ENCODE measurements at regions not wholly inside any gene's neighbourhood (a gene's known extent, or its start where the extent isn't known, plus 50 kb on each side); places are given as distances from the start of the nearest gene placed in this dataset.
"Not testable (repeated sequence)": the region's sequence is repeated elsewhere in the genome, so short reads cannot be mapped to it uniquely, and the experiment has no call there.

- BruUV-seq (replicated peaks) = no TSS peak
- Histone ChIP-seq H3K9me3 (ENCODE audit: low read depth, low read length, poor library complexity, severe bottlenecking) (peaks cover 8% of the 10 kb centered on the region), H3K27ac (ENCODE audit: low read depth, low read length, poor library complexity, severe bottlenecking) (no peak overlapping the region), H3K36me3 (ENCODE audit: insufficient read depth, low read length, poor library complexity, severe bottlenecking) (no peaks in the 10 kb centered on the region), H3K27me3 (replicated peaks; ENCODE audit: insufficient read depth, low read depth, low read length, poor library complexity) (no peaks in the 10 kb centered on the region), H3K4me3 (ENCODE audit: low read depth, low read length, poor library complexity, severe bottlenecking) (no peak overlapping the region), H3K4me1 (ENCODE audit: insufficient read depth, low read length, poor library complexity, severe bottlenecking) (no peaks in the 10 kb centered on the region)
- intact Hi-C loops (cut with micrococcal nuclease; ENCODE audit: unreplicated experiment) = no loop called here
- ChIA-PET CTCF (no interaction called here), POLR2A (ENCODE audit: low non-redundant PET) (no interaction called here)
- no peak for TF ChIP-seq EZH2 (IDR thresholded peaks at IDR 0.05; ENCODE audit: borderline replicate concordance, low read depth, low read length, poor library complexity, severe bottlenecking)
- TF ChIP-seq CTCF (conservative IDR thresholded peaks at IDR 0.05; ENCODE audit: low read depth, low read length) = no peak
- no peak for DNase-seq (ENCODE audit: low spot score)
Observed at GRCh38 chr21:32925098-32925497, 100.6 kb upstream of the OLIG2 start.

- no peak for DNase-seq (ENCODE audit: low spot score)
- H3K4me3 ChIP-seq (ENCODE audit: low read depth, low read length, poor library complexity, severe bottlenecking) = no peak overlapping the region
- no peak for TF ChIP-seq CTCF (conservative IDR thresholded peaks at IDR 0.05; ENCODE audit: low read depth, low read length)
- TF ChIP-seq EZH2 (IDR thresholded peaks at IDR 0.05; ENCODE audit: borderline replicate concordance, low read depth, low read length, poor library complexity, severe bottlenecking) = no peak
- no peak overlapping the region for H3K27ac ChIP-seq (ENCODE audit: low read depth, low read length, poor library complexity, severe bottlenecking)
- no peaks in the 10 kb centered on the region for H3K36me3 ChIP-seq (ENCODE audit: insufficient read depth, low read length, poor library complexity, severe bottlenecking)
- H3K27me3 ChIP-seq (replicated peaks; ENCODE audit: insufficient read depth, low read depth, low read length, poor library complexity) = no peaks in the 10 kb centered on the region
- ChIA-PET CTCF (no interaction called here), POLR2A (ENCODE audit: low non-redundant PET) (no interaction called here)
- H3K9me3 ChIP-seq (ENCODE audit: low read depth, low read length, poor library complexity, severe bottlenecking) = peaks cover 6% of the 10 kb centered on the region
- H3K4me1 ChIP-seq (ENCODE audit: insufficient read depth, low read length, poor library complexity, severe bottlenecking) = no peaks in the 10 kb centered on the region
- BruUV-seq (replicated peaks) = no TSS peak
- intact Hi-C loops (cut with micrococcal nuclease; ENCODE audit: unreplicated experiment) = no loop called here
Observed at GRCh38 chr21:32929633-32930038, 96.1 kb upstream of the OLIG2 start.

GRCh38 chr21:32930673-32931072, 95.1 kb upstream of the OLIG2 start:
- Histone ChIP-seq H3K9me3 (ENCODE audit: low read depth, low read length, poor library complexity, severe bottlenecking) (no peaks in the 10 kb centered on the region), H3K27me3 (replicated peaks; ENCODE audit: insufficient read depth, low read depth, low read length, poor library complexity) (no peaks in the 10 kb centered on the region), H3K36me3 (ENCODE audit: insufficient read depth, low read length, poor library complexity, severe bottlenecking) (no peaks in the 10 kb centered on the region), H3K4me1 (ENCODE audit: insufficient read depth, low read length, poor library complexity, severe bottlenecking) (no peaks in the 10 kb centered on the region), H3K27ac (ENCODE audit: low read depth, low read length, poor library complexity, severe bottlenecking) (no peak overlapping the region), H3K4me3 (ENCODE audit: low read depth, low read length, poor library complexity, severe bottlenecking) (no peak overlapping the region)
- DNase-seq (ENCODE audit: low spot score) = no peak
- CTCF ChIA-PET = no interaction called here
- TF ChIP-seq EZH2 (IDR thresholded peaks at IDR 0.05; ENCODE audit: borderline replicate concordance, low read depth, low read length, poor library complexity, severe bottlenecking) (no peak), CTCF (conservative IDR thresholded peaks at IDR 0.05; ENCODE audit: low read depth, low read length) (no peak)
- no TSS peak for BruUV-seq (replicated peaks)
- intact Hi-C loops (cut with micrococcal nuclease; ENCODE audit: unreplicated experiment) = no loop called here
- POLR2A ChIA-PET (ENCODE audit: low non-redundant PET) = no interaction called here

- BruUV-seq (replicated peaks); H3K36me3 ChIP-seq (ENCODE audit: insufficient read depth, low read length, poor library complexity, severe bottlenecking); H3K27ac ChIP-seq (ENCODE audit: low read depth, low read length, poor library complexity, severe bottlenecking); POLR2A ChIA-PET (ENCODE audit: low non-redundant PET); H3K27me3 ChIP-seq (replicated peaks; ENCODE audit: insufficient read depth, low read depth, low read length, poor library complexity); H3K9me3 ChIP-seq (ENCODE audit: low read depth, low read length, poor library complexity, severe bottlenecking); intact Hi-C loops (cut with micrococcal nuclease; ENCODE audit: unreplicated experiment); H3K4me3 ChIP-seq (ENCODE audit: low read depth, low read length, poor library complexity, severe bottlenecking); H3K4me1 ChIP-seq (ENCODE audit: insufficient read depth, low read length, poor library complexity, severe bottlenecking); DNase-seq (ENCODE audit: low spot score): not testable (repeated sequence)
- CTCF ChIA-PET = interaction anchor here (0.5 kb wide), 1 partner anchor 186 kb away, joined by 4 read pairs; no protein-coding TSS in a partner anchor
Observed at GRCh38 chr21:32934068-32934467, 91.7 kb upstream of the OLIG2 start.

Measured in A673 (cell line).